Aorta (tissue), 5 donors: ENCODE measurements at regions not wholly inside any gene's neighbourhood (a gene's known extent, or its start where the extent isn't known, plus 50 kb on each side); places are given as distances from the start of the nearest gene placed in this dataset.
"Not testable (repeated sequence)": the region's sequence is repeated elsewhere in the genome, so short reads cannot be mapped to it uniquely, and the experiment has no call there.

Source experiments
- ATAC-seq: fragments of 200-7000 bp; cut with Tn5 transposase; one replicate; pipeline ENCODE4 v1.9.1; 2022; ENCODE audit warnings: moderate library complexity; ENCODE audit not compliant: low FRiP score
- DNase-seq, 2 donors: peaks; one replicate each; pipeline ENCODE4 v3.0.0-alpha.2; 2020
- H3K27ac ChIP-seq, 2 donors: one replicate each; pipeline ENCODE4 v1.5.1; 2013; ENCODE audit warnings: low read length in 2 of 2, mild to moderate bottlenecking in 2 of 2, moderate library complexity in 2 of 2, control low read depth in 1 of 2, inconsistent platforms in 1 of 2, low read depth in 1 of 2
- H3K27me3 ChIP-seq, 2 donors: one replicate each; pipeline ENCODE4 v1.6.1; 2013; ENCODE audit warnings: control low read depth in 1 of 2, low read length in 1 of 2, mild to moderate bottlenecking in 1 of 2, moderate library complexity in 1 of 2; ENCODE audit not compliant: insufficient read depth in 2 of 2, control insufficient read depth in 1 of 2
- H3K36me3 ChIP-seq, 2 donors: one replicate each; pipeline ENCODE4 v1.6.1; 2013; ENCODE audit warnings: control low read depth in 1 of 2, low read length in 1 of 2, mild to moderate bottlenecking in 1 of 2; ENCODE audit not compliant: insufficient read depth in 2 of 2, control insufficient read depth in 1 of 2
- H3K4me1 ChIP-seq, 2 donors: one replicate each; pipeline ENCODE4 v1.6.1; 2013; ENCODE audit warnings: low read length in 2 of 2, control low read depth in 1 of 2, mild to moderate bottlenecking in 1 of 2, moderate library complexity in 1 of 2; ENCODE audit not compliant: insufficient read depth in 2 of 2, control insufficient read depth in 1 of 2
- H3K4me3 ChIP-seq, 2 donors: one replicate each; pipeline ENCODE4 v1.5.1; 2013; ENCODE audit warnings: low read length in 2 of 2, control low read depth in 1 of 2, mild to moderate bottlenecking in 1 of 2
- H3K9me3 ChIP-seq: one replicate; pipeline ENCODE4 v1.6.1; 2013; ENCODE audit warnings: mild to moderate bottlenecking, low read length; ENCODE audit not compliant: control insufficient read depth
- WGBS, 2 donors: extraction: QIAGEN DNeasy Blood & Tissue Kit; methylation state at CpG; one replicate each; pipeline ENCODE4 v1.1.7; 2013; 5-methylcytosine and 5-hydroxymethylcytosine counted together
- intact Hi-C, 2 donors: fragments of 100-400 bp; cut with DNase I; formaldehyde crosslinking; loops; one replicate each; pipeline versions ENCODE4 v1.14.2 to v1.15.0; 2022
- donor health status: healthy with polysubstance abuse.
- donor health status: Bipolar disorder and iron deficiency.
- donor health status: DM: no; HTN: no; CAD: no.
- donor health status: DM: no; HTN: no; CAD: no.
- donor health status: DM: yes; HTN: yes; CAD: no.

- Histone ChIP-seq H3K27me3 (no peaks in the 10 kb centered on the region), H3K4me3 (no peak overlapping the region), H3K36me3 (no peaks in the 10 kb centered on the region), H3K27ac (no peak overlapping the region), H3K9me3 (no peaks in the 10 kb centered on the region), H3K4me1 (no peaks in the 10 kb centered on the region)
- intact Hi-C loops, result no loop called here
- no peak for DNase-seq
- WGBS, 2 donors, result 61 to 77% methylated on average over 3 of the region's 3 CpGs
- ATAC-seq, result no peak
Observed at GRCh38 chr4:162782096-162782777, 384.5 kb downstream of the NAF1 start.

DNA sequence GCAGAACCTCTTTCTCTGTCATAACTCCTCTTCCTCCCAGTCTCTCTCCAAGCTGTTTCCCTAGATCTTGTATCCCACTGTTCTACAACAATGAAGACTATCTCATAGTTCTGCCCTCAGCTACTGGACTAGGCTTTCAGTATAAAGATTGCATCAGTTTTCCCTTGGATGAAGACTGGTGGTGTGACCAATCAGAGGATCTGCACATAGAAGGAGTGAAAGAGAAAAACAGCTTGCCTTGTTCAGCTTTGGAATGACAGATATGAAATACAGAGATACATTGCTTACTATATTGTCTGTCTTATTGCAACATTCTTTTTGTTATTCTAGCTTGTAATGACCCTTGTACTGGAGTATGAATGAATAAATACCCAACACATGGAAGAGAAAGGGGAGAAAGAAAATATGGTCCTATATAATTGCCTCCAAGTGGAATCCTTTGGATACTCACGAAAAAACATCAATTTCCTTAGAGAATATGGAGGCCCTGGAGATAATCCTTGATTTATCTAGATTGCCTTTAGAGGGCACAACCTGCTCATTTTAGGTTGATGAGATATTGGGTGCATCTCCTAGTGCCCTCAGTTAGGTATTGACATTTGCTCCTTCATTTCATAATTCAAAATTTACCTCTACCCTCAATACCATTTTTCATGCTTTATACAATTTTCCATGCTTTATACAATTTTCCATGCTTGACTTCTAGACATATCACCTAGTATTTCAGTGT lies 395.8 kb downstream of the NAF1 start:
- Histone ChIP-seq H3K4me3 (no peak overlapping the region), H3K9me3 (no peaks in the 10 kb centered on the region), H3K36me3 (no peaks in the 10 kb centered on the region), H3K27ac (no peak overlapping the region), H3K4me1 (no peaks in the 10 kb centered on the region), H3K27me3 (no peaks in the 10 kb centered on the region)
- intact Hi-C loops, result no loop called here
- ATAC-seq (no peak), DNase-seq (no peak)
- 73 to 84% methylated on average over 1 of the region's 1 CpG for WGBS, 2 donors

DNA sequence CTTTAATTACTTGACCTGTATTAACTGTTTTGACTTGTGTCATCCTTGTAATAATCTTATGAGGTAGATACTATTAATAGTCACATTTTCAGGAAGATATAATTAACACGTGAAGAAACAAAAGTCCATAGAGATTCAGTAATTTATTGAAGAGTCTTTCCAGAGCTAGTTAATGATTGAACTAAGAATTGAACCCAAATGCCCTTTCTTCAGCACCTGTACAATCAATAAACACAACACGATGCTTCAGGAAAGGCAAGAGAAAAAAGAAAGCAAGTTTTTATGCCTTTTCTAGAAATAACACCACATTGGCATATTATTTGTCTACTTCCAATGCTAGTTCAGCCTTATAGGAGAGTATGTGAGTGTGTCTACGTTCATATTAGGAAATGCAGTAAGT lies 399.6 kb downstream of the NAF1 start:
- Histone ChIP-seq H3K36me3 (no peaks in the 10 kb centered on the region), H3K9me3 (no peaks in the 10 kb centered on the region), H3K4me3 (no peak overlapping the region), H3K27ac (no peak overlapping the region), H3K4me1 (no peaks in the 10 kb centered on the region), H3K27me3 (no peaks in the 10 kb centered on the region)
- intact Hi-C loops, result no loop called here
- DNase-seq (no peak), ATAC-seq (no peak)
- 76 to 78% methylated on average over 3 of the region's 3 CpGs for WGBS, 2 donors

- H3K9me3 ChIP-seq, result no peaks in the 10 kb centered on the region
- no peak for DNase-seq
- WGBS, 2 donors, result 68 to 70% methylated on average over 4 of the region's 4 CpGs
- H3K4me3 ChIP-seq, result no peak overlapping the region
- H3K27me3 ChIP-seq, result no peaks in the 10 kb centered on the region
- H3K36me3 ChIP-seq, result no peaks in the 10 kb centered on the region
- ATAC-seq, result no peak
- H3K27ac ChIP-seq, result no peak overlapping the region
- no peaks in the 10 kb centered on the region for H3K4me1 ChIP-seq
- intact Hi-C loops, result no loop called here
Observed at GRCh38 chr4:162761965-162762364, 404.7 kb downstream of the NAF1 start.

DNA sequence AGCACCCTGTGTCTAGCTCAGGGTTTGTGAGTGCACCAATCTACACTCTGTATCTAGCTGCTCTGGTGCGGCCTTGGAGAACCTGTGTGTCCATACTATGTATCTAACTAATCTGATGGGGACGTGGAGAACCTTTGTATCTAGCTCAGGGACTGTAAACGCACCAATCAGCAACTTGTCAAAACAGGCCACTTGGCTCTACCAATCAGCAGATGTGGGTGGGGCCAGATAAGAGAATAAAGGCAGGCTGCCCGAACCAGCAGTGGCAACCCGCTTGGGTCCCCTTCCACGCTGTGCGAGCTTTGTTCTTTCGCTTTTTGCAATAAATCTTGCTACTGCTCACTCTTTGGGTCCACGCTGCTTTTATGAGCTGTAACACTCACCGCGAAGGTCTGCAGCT lies 426.5 kb downstream of the NAF1 start:
- H3K36me3 ChIP-seq, DNase-seq, ATAC-seq, H3K27ac ChIP-seq, H3K4me1 ChIP-seq, intact Hi-C loops, H3K4me3 ChIP-seq, H3K27me3 ChIP-seq, H3K9me3 ChIP-seq: not testable (repeated sequence)
- 85 to 87% methylated on average over 9 to 11 of the region's 11 CpGs for WGBS, 2 donors

- H3K27ac ChIP-seq, H3K36me3 ChIP-seq, intact Hi-C loops, H3K9me3 ChIP-seq, ATAC-seq, H3K27me3 ChIP-seq, H3K4me3 ChIP-seq, DNase-seq, H3K4me1 ChIP-seq: not testable (repeated sequence)
- 96% methylated on average over 20 to 32 of the region's 32 CpGs for WGBS, 2 donors
Observed at GRCh38 chr4:162739596-162739995, 427.1 kb downstream of the NAF1 start.

- no peaks in the 10 kb centered on the region for H3K27me3 ChIP-seq
- H3K4me1 ChIP-seq, result no peaks in the 10 kb centered on the region
- intact Hi-C loops, result no loop called here
- H3K36me3 ChIP-seq, result no peaks in the 10 kb centered on the region
- no peaks in the 10 kb centered on the region for H3K9me3 ChIP-seq
- ATAC-seq (no peak), DNase-seq (no peak)
- H3K27ac ChIP-seq, result no peak overlapping the region
- H3K4me3 ChIP-seq, result no peak overlapping the region
- 62 to 64% methylated on average over 6 of the region's 6 CpGs for WGBS, 2 donors
Observed at GRCh38 chr4:162732876-162733275, 433.8 kb downstream of the NAF1 start.

GRCh38 chr4:162727766-162728165 lies 438.9 kb downstream of the NAF1 start:
- ATAC-seq, result no peak
- intact Hi-C loops, result no loop called here

DNA sequence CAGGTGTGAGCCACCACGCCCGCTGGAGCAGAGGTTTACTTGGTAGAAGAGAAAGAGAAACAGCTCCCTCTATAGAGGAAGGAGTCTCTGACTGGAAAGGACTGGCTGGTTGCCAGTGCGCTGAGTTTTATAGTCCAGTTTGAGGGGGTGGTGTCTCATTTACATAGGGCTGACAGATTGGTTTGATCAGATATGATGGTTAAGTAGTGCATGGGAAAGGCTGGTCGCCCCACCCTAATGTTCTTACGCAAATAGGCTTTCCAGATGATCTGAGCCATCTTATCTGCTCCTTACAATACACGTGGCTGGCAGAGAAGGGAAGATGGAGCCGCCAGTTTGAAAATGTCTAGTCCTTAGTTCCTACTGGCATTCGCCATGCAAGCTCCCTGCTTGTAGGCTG lies 439.5 kb downstream of the NAF1 start:
- no peak for ATAC-seq
- H3K27me3 ChIP-seq, result no peaks in the 10 kb centered on the region

More at GRCh38 chr4:162727766-162728165, 438.9 kb downstream of the NAF1 start:
- H3K27ac ChIP-seq, result no peak overlapping the region
- no peaks in the 10 kb centered on the region for H3K27me3 ChIP-seq
- no peak overlapping the region for H3K4me3 ChIP-seq
- no peaks in the 10 kb centered on the region for H3K9me3 ChIP-seq
- no peaks in the 10 kb centered on the region for H3K36me3 ChIP-seq
- no peak for DNase-seq
- no peaks in the 10 kb centered on the region for H3K4me1 ChIP-seq

More for the DNA sequence above, 439.5 kb downstream of the NAF1 start:
- H3K27ac ChIP-seq, result no peak overlapping the region
- 93 to 94% methylated on average over 8 of the region's 8 CpGs for WGBS, 2 donors
- H3K9me3 ChIP-seq, result no peaks in the 10 kb centered on the region
- intact Hi-C loops, result no loop called here
- no peaks in the 10 kb centered on the region for H3K36me3 ChIP-seq
- no peak for DNase-seq
- no peaks in the 10 kb centered on the region for H3K4me1 ChIP-seq
- H3K4me3 ChIP-seq, result no peak overlapping the region
